ENCODE measurements at regions not wholly inside any gene's neighbourhood (a gene's known extent, or its start where the extent isn't known, plus 50 kb on each side); places are given as distances from the start of the nearest gene placed in this dataset.
"Not testable (repeated sequence)": the region's sequence is repeated elsewhere in the genome, so short reads cannot be mapped to it uniquely, and the experiment has no call there.

DNA sequence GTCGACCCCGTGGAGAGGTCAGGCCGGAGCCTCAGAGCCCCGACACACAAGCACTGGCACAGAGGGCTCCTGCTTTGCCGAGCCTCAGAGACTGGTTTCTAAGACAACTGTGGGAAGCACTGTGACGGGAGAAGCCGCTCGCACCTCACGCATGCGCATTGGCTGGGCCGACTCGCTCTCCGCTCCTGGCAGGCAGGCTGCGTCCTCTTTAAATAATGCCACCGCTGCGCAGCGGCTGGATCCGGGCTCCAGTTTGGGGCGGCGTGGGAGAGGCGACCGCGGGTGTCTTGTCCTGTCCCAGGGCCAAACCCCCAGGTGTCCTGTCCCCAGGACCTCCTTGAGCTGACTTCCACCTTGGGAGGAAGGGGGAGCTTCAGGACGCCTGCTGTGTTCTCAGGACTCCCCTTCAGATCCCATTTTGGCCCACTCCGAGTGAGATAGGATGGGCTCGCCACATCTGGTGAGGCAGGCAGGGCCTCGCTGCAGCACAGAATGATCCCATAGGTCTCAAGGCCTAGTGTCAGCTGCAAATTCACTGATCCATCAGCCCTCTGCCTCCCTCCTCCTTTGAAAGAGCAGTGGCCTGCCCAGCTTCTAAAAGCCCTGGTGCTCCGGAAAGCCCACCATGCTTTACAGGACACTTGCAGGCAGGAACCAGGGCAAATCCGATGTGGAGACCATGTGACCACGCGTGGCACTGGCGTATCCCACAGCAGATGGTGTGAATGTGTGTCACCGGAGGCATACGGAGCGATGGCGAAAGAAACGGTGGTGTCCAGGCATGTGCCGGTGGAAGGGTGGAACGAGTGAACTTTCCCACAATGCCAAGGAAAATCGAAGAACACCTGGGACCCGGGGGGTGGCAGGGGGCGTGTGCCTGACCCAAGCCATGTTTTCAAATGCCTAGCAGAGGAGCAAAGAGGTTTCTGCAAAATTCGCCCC lies 169.3 kb upstream of the ZNF337 start:
- no TSS peak for BruUV-seq (replicated peaks)
- peak; percentile 80 to 82 for DNase-seq
- Mint-ChIP-seq H3K27ac (ENCODE audit: unreplicated experiment) (no peak overlapping the region), H3K27me3 (ENCODE audit: insufficient read depth, unreplicated experiment) (no peaks in the 10 kb centered on the region), H3K4me1 (ENCODE audit: low read depth, unreplicated experiment) (peaks cover 19% of the 10 kb centered on the region), H3K4me3 (ENCODE audit: unreplicated experiment) (peak overlapping the region; percentile 63), H3K9me3 (ENCODE audit: unreplicated experiment) (no peaks in the 10 kb centered on the region), H3K36me3 (ENCODE audit: insufficient read depth, unreplicated experiment) (peaks cover 27% of the 10 kb centered on the region)
- no peaks in the 10 kb centered on the region for H3K27me3 ChIP-seq (replicated peaks; ENCODE audit: control insufficient read depth, insufficient read depth, low read length)
- peaks cover 10% of the 10 kb centered on the region; the same call in 1 of the 2 replicates for H3K4me1 ChIP-seq
- intact Hi-C loops (cut with micrococcal nuclease; ENCODE audit: unreplicated experiment) = no loop called here
- no peaks in the 10 kb centered on the region for H3K9me3 ChIP-seq
- no peaks in the 10 kb centered on the region for H3K36me3 ChIP-seq (ENCODE audit: control insufficient read depth, insufficient read depth, low read length)
- CTCF ChIA-PET = no interaction called here
- TF ChIP-seq, protein P1, sequence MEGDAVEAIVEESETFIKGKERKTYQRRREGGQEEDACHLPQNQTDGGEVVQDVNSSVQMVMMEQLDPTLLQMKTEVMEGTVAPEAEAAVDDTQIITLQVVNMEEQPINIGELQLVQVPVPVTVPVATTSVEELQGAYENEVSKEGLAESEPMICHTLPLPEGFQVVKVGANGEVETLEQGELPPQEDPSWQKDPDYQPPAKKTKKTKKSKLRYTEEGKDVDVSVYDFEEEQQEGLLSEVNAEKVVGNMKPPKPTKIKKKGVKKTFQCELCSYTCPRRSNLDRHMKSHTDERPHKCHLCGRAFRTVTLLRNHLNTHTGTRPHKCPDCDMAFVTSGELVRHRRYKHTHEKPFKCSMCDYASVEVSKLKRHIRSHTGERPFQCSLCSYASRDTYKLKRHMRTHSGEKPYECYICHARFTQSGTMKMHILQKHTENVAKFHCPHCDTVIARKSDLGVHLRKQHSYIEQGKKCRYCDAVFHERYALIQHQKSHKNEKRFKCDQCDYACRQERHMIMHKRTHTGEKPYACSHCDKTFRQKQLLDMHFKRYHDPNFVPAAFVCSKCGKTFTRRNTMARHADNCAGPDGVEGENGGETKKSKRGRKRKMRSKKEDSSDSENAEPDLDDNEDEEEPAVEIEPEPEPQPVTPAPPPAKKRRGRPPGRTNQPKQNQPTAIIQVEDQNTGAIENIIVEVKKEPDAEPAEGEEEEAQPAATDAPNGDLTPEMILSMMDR (IDR thresholded peaks at IDR 0.05; ENCODE audit: insufficient read depth in 1 of 2, low read depth in 1 of 2, low read length in 1 of 2, severe bottlenecking in 1 of 2, unreplicated experiment in 1 of 2) = no peak
- POLR2A ChIA-PET = no interaction called here
- peak overlapping the region; percentile 48 for H3K4me3 ChIP-seq (ENCODE audit: low read depth, low read length)

DNA sequence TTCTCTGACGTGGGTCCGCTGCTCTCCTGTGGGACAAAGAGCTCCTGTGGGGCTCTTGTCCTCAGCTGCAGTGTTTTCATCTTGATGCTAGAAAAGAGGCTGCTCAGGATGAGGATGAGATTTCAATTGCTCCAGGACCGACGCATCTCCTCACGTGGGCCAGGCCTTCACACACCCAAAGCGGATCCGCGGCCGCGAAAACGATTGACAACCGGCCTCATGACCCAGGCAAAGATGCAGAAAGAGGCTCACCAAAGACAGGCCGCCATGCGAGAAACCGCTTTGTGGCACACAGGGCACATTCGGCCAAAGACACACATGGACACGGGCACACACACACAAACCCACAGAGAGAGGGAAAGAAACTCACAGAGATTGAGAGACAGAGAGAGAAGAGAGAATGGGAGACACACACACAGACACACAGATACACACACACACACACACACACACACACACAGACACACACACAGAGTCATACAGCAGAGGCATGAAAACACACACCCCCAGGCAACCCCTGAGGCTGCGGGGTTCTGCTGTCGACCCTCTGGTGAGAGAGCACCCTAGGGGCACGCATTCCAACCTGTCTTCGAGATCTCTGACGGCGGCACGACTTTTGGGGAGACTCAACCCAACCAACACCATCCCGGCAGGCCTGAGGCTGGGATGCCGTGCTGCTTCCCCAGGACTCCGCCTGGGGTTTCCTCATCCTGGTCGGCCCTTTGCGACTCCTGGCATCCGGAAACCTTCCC lies 168.5 kb upstream of the ZNF337 start:
- H3K27me3 ChIP-seq (replicated peaks; ENCODE audit: control insufficient read depth, insufficient read depth, low read length); POLR2A ChIA-PET; H3K27ac Mint-ChIP-seq (ENCODE audit: unreplicated experiment); DNase-seq; H3K36me3 ChIP-seq (ENCODE audit: control insufficient read depth, insufficient read depth, low read length); H3K27me3 Mint-ChIP-seq (ENCODE audit: insufficient read depth, unreplicated experiment); CTCF ChIA-PET; intact Hi-C loops (cut with micrococcal nuclease; ENCODE audit: unreplicated experiment); H3K9me3 ChIP-seq; BruUV-seq (replicated peaks); H3K9me3 Mint-ChIP-seq (ENCODE audit: unreplicated experiment): not testable (repeated sequence)
- peaks cover 19% of the 10 kb centered on the region for H3K4me1 Mint-ChIP-seq (ENCODE audit: low read depth, unreplicated experiment)
- peaks cover 10% of the 10 kb centered on the region; the same call in 1 of the 2 replicates for H3K4me1 ChIP-seq
- H3K4me3 ChIP-seq (ENCODE audit: low read depth, low read length) = peak overlapping the region; percentile 48
- peak overlapping the region; percentile 63 for H3K4me3 Mint-ChIP-seq (ENCODE audit: unreplicated experiment)
- H3K36me3 Mint-ChIP-seq (ENCODE audit: insufficient read depth, unreplicated experiment) = peaks cover 34% of the 10 kb centered on the region

DNA sequence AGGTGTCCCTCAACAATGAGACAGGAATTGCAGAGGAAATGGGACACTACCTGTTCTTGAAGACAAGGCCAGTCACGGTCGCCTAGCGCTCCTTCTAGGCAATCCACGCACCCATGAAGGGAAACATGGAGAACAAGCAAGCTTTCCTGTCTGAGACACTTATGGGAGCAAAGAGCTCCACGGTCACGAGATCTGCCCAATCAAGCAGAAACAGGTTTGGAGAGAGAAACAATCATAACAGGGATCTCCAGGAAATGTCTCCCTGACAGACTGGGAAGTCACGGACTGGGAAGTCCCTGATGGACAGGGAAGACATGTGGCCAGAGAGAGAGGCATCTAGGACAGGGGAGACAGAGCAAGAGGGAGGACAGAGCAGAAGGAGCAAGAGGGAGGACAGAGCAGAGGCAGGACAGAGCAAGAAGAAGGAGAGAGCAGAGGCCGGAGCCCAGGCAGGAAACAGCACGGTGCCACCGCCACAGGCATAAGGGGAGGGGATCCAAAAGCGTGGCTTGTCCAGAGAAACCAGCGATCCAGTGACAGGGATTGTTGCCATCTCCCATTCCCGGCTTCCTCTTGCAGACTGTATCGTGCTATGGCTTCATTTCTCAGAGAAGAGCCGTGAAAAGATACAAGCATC lies 167.8 kb upstream of the ZNF337 start:
- ChIA-PET POLR2A (no interaction called here), CTCF (no interaction called here)
- H3K36me3 Mint-ChIP-seq (ENCODE audit: insufficient read depth, unreplicated experiment) = peaks cover 34% of the 10 kb centered on the region
- TF ChIP-seq, protein P1 (IDR thresholded peaks at IDR 0.05; ENCODE audit: insufficient read depth in 1 of 2, low read depth in 1 of 2, low read length in 1 of 2, severe bottlenecking in 1 of 2, unreplicated experiment in 1 of 2) = no peak
- H3K9me3 Mint-ChIP-seq (ENCODE audit: unreplicated experiment) = no peaks in the 10 kb centered on the region
- H3K4me3 ChIP-seq (ENCODE audit: low read depth, low read length) = no peak overlapping the region; the same call in 1 of the 2 replicates
- no peaks in the 10 kb centered on the region for H3K27me3 ChIP-seq (replicated peaks; ENCODE audit: control insufficient read depth, insufficient read depth, low read length)
- H3K36me3 ChIP-seq (ENCODE audit: control insufficient read depth, insufficient read depth, low read length) = no peaks in the 10 kb centered on the region
- no peaks in the 10 kb centered on the region for H3K9me3 ChIP-seq
- peak overlapping the region; percentile 77 for H3K4me3 Mint-ChIP-seq (ENCODE audit: unreplicated experiment)
- DNase-seq = no peak
- intact Hi-C loops (cut with micrococcal nuclease; ENCODE audit: unreplicated experiment) = no loop called here
- H3K27ac Mint-ChIP-seq (ENCODE audit: unreplicated experiment) = no peak overlapping the region
- no TSS peak for BruUV-seq (replicated peaks)
- H3K4me1 Mint-ChIP-seq (ENCODE audit: low read depth, unreplicated experiment) = peaks cover 19% of the 10 kb centered on the region
- H3K27me3 Mint-ChIP-seq (ENCODE audit: insufficient read depth, unreplicated experiment) = no peaks in the 10 kb centered on the region
- peaks cover 10% of the 10 kb centered on the region; the same call in 1 of the 2 replicates for H3K4me1 ChIP-seq
